ENCODE measurements at regions not wholly inside any gene's neighbourhood (a gene's known extent, or its start where the extent isn't known, plus 50 kb on each side); places are given as distances from the start of the nearest gene placed in this dataset.

- Mint-ChIP-seq H3K27ac (ENCODE audit: unreplicated experiment) (no peak overlapping the region), H3K36me3 (ENCODE audit: unreplicated experiment) (peaks cover 2% of the 10 kb centered on the region), H3K9me3 (ENCODE audit: unreplicated experiment) (no peaks in the 10 kb centered on the region), H3K4me3 (ENCODE audit: unreplicated experiment) (no peak overlapping the region), H3K4me1 (ENCODE audit: unreplicated experiment) (peaks cover 8% of the 10 kb centered on the region), H3K27me3 (ENCODE audit: unreplicated experiment) (no peaks in the 10 kb centered on the region)
- TF ChIP-seq, protein P1, sequence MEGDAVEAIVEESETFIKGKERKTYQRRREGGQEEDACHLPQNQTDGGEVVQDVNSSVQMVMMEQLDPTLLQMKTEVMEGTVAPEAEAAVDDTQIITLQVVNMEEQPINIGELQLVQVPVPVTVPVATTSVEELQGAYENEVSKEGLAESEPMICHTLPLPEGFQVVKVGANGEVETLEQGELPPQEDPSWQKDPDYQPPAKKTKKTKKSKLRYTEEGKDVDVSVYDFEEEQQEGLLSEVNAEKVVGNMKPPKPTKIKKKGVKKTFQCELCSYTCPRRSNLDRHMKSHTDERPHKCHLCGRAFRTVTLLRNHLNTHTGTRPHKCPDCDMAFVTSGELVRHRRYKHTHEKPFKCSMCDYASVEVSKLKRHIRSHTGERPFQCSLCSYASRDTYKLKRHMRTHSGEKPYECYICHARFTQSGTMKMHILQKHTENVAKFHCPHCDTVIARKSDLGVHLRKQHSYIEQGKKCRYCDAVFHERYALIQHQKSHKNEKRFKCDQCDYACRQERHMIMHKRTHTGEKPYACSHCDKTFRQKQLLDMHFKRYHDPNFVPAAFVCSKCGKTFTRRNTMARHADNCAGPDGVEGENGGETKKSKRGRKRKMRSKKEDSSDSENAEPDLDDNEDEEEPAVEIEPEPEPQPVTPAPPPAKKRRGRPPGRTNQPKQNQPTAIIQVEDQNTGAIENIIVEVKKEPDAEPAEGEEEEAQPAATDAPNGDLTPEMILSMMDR (IDR thresholded peaks at IDR 0.05): peak; percentile 42
- no peak for DNase-seq (ENCODE audit: extremely low spot score, unreplicated experiment)
These were observed 170.2 kb upstream of the FOXG1 start for GRCh38 chr14:28596391-28596790.

- Mint-ChIP-seq H3K9me3 (ENCODE audit: unreplicated experiment) (no peaks in the 10 kb centered on the region), H3K4me1 (ENCODE audit: unreplicated experiment) (peaks cover 6% of the 10 kb centered on the region), H3K27me3 (ENCODE audit: unreplicated experiment) (no peaks in the 10 kb centered on the region), H3K36me3 (ENCODE audit: unreplicated experiment) (peaks cover 2% of the 10 kb centered on the region), H3K27ac (ENCODE audit: unreplicated experiment) (no peak overlapping the region), H3K4me3 (ENCODE audit: unreplicated experiment) (no peak overlapping the region)
- TF ChIP-seq, protein P1 (IDR thresholded peaks at IDR 0.05): no peak
- no peak for DNase-seq (ENCODE audit: extremely low spot score, unreplicated experiment)
These were observed 167.4 kb upstream of the FOXG1 start for GRCh38 chr14:28599191-28599590.

- TF ChIP-seq, protein P1 (IDR thresholded peaks at IDR 0.05): no peak
- Mint-ChIP-seq H3K27ac (ENCODE audit: unreplicated experiment) (no peak overlapping the region), H3K36me3 (ENCODE audit: unreplicated experiment) (peaks cover 2% of the 10 kb centered on the region), H3K4me3 (ENCODE audit: unreplicated experiment) (no peak overlapping the region), H3K27me3 (ENCODE audit: unreplicated experiment) (no peaks in the 10 kb centered on the region), H3K4me1 (ENCODE audit: unreplicated experiment) (peaks cover 6% of the 10 kb centered on the region), H3K9me3 (ENCODE audit: unreplicated experiment) (no peaks in the 10 kb centered on the region)
- no peak for DNase-seq (ENCODE audit: extremely low spot score, unreplicated experiment)
These were observed 167.0 kb upstream of the FOXG1 start for GRCh38 chr14:28599605-28600004.

GRCh38 chr14:28603606-28604005, 163.0 kb upstream of the FOXG1 start:
- H3K36me3 Mint-ChIP-seq (ENCODE audit: unreplicated experiment): no peaks in the 10 kb centered on the region
- H3K4me1 Mint-ChIP-seq (ENCODE audit: unreplicated experiment): peaks cover 5% of the 10 kb centered on the region
- TF ChIP-seq, protein P1 (IDR thresholded peaks at IDR 0.05): no peak
- H3K9me3 Mint-ChIP-seq (ENCODE audit: unreplicated experiment): no peaks in the 10 kb centered on the region
- no peak overlapping the region for H3K27ac Mint-ChIP-seq (ENCODE audit: unreplicated experiment)
- no peak for DNase-seq (ENCODE audit: extremely low spot score, unreplicated experiment)
- peaks cover 8% of the 10 kb centered on the region for H3K27me3 Mint-ChIP-seq (ENCODE audit: unreplicated experiment)
- no peak overlapping the region for H3K4me3 Mint-ChIP-seq (ENCODE audit: unreplicated experiment)

- Mint-ChIP-seq H3K27me3 (ENCODE audit: unreplicated experiment) (peaks cover 24% of the 10 kb centered on the region), H3K4me3 (ENCODE audit: unreplicated experiment) (no peak overlapping the region), H3K27ac (ENCODE audit: unreplicated experiment) (no peak overlapping the region), H3K9me3 (ENCODE audit: unreplicated experiment) (no peaks in the 10 kb centered on the region), H3K4me1 (ENCODE audit: unreplicated experiment) (no peaks in the 10 kb centered on the region), H3K36me3 (ENCODE audit: unreplicated experiment) (no peaks in the 10 kb centered on the region)
- DNase-seq (ENCODE audit: extremely low spot score, unreplicated experiment): no peak
- TF ChIP-seq, protein P1 (IDR thresholded peaks at IDR 0.05): no peak
These were observed 158.9 kb upstream of the FOXG1 start for GRCh38 chr14:28607661-28608060.

Data from osteocyte (in vitro differentiated cells).